ENCODE measurements at regions not wholly inside any gene's neighbourhood (a gene's known extent, or its start where the extent isn't known, plus 50 kb on each side); places are given as distances from the start of the nearest gene placed in this dataset.
"Not testable (repeated sequence)": the region's sequence is repeated elsewhere in the genome, so short reads cannot be mapped to it uniquely, and the experiment has no call there.

GRCh38 chr18:78792736-78793135 is 186.9 kb upstream of the SALL3 start:
- no peak for DNase-seq (ENCODE audit: low spot score)

- DNase-seq (ENCODE audit: low spot score): no peak
Measured at GRCh38 chr18:78793313-78794070, 186.1 kb upstream of the SALL3 start.

- no peak for DNase-seq (ENCODE audit: low spot score)
Measured at GRCh38 chr18:78794071-78794430, 185.6 kb upstream of the SALL3 start.

- no peak for DNase-seq (ENCODE audit: low spot score)
Measured at GRCh38 chr18:78796693-78797455, 182.7 kb upstream of the SALL3 start.

- no peak for DNase-seq (ENCODE audit: low spot score)
Measured at GRCh38 chr18:78797499-78797898, 182.1 kb upstream of the SALL3 start.

GRCh38 chr18:78798402-78799175 is 181.0 kb upstream of the SALL3 start:
- DNase-seq (ENCODE audit: low spot score): no peak

GRCh38 chr18:78799382-78800089 is 180.1 kb upstream of the SALL3 start:
- no peak for DNase-seq (ENCODE audit: low spot score)

- not testable (repeated sequence) for DNase-seq (ENCODE audit: low spot score)
Measured at GRCh38 chr18:78800102-78800851, 179.3 kb upstream of the SALL3 start.

GRCh38 chr18:78801011-78801410 is 178.6 kb upstream of the SALL3 start:
- DNase-seq (ENCODE audit: low spot score): no peak

- DNase-seq (ENCODE audit: low spot score): no peak
Measured at GRCh38 chr18:78803104-78803503, 176.5 kb upstream of the SALL3 start.

GRCh38 chr18:78804206-78805030 is 175.2 kb upstream of the SALL3 start:
- no peak for DNase-seq (ENCODE audit: low spot score)

- no peak for DNase-seq (ENCODE audit: low spot score)
Measured at GRCh38 chr18:78805840-78806239, 173.8 kb upstream of the SALL3 start.

- no peak for DNase-seq (ENCODE audit: low spot score)
Measured at GRCh38 chr18:78807668-78808067, 171.9 kb upstream of the SALL3 start.

- DNase-seq (ENCODE audit: low spot score): no peak
Measured at GRCh38 chr18:78809845-78810244, 169.8 kb upstream of the SALL3 start.

GRCh38 chr18:78810706-78811105 is 168.9 kb upstream of the SALL3 start:
- no peak for DNase-seq (ENCODE audit: low spot score)

GRCh38 chr18:78812067-78812466 is 167.6 kb upstream of the SALL3 start:
- no peak for DNase-seq (ENCODE audit: low spot score)

GRCh38 chr18:78813156-78813555 is 166.5 kb upstream of the SALL3 start:
- DNase-seq (ENCODE audit: low spot score): no peak

GRCh38 chr18:78813936-78814710 is 165.5 kb upstream of the SALL3 start:
- no peak for DNase-seq (ENCODE audit: low spot score)

- DNase-seq (ENCODE audit: low spot score): no peak
Measured at GRCh38 chr18:78814766-78815165, 164.9 kb upstream of the SALL3 start.

GRCh38 chr18:78816114-78816513 is 163.5 kb upstream of the SALL3 start:
- DNase-seq (ENCODE audit: low spot score): no peak

Measured in D341Med (cell line).